Mammary epithelial cell (primary cell): ENCODE measurements at regions not wholly inside any gene's neighbourhood (a gene's known extent, or its start where the extent isn't known, plus 50 kb on each side); places are given as distances from the start of the nearest gene placed in this dataset.

Source experiments
- CTCF ChIP-seq, 2 donors: IDR thresholded peaks in 1 of 2; conservative IDR thresholded peaks in 1 of 2; 2 replicates each; pipeline ENCODE4 v1.5.1; 2011 to 2012; ENCODE audit warnings: inconsistent platforms in 2 of 2, low read length in 2 of 2, mild to moderate bottlenecking in 2 of 2, control low read depth in 1 of 2, low read depth in 1 of 2; ENCODE audit not compliant: insufficient read depth in 1 of 2; ENCODE audit errors: extremely low read depth in 1 of 2
- EZH2 ChIP-seq: IDR thresholded peaks from 2 replicates; pipeline ENCODE4 v1.6.1; 2012; ENCODE audit warnings: low read length, inconsistent platforms, borderline replicate concordance

DNA sequence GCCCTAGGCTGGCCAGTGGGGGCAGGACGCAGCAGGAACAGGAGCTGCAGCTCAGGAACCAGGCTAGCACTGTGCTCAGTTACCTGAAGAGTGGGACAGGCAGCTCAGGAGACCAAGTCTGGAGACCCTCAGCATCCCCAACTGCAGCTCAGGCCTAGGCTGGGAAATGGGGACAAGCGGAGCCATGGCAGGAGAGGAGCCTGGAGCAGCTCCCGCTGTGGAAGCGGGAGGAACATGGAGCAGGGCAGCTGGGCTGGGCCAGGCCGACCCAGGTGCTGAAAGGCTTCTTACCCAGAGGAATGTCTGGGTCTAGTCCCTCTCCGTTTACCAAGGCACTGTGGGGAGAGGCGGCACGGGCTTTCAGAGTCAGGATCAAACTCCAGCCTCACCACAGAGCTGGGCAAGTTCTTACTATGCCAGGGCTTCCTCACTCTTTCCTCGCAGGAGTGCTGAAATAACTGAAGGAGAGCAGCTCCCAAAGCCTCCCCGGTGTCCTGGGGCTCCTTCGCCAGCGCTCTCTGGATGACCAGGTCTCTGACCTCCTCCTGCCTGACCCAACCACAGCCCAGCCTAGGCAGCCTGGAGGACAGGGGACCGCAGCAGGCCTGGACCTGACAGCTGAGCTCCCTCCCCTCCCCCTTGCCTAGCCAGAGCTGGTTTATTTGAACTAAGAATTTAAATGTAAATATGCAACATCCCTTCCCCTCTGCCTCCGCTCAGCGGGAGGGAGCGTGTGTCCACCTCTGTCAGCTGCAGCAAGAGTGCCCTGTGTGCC is 247.8 kb upstream of the SIX2 start:
- TF ChIP-seq CTCF (conservative IDR thresholded peaks at IDR 0.05 in 1 of 2, IDR thresholded peaks at IDR 0.05 in 1 of 2; ENCODE audit: extremely low read depth in 1 of 2, insufficient read depth in 1 of 2, low read depth in 1 of 2, low read length in 2 of 2), result no peak
- no peak for TF ChIP-seq EZH2
